Neural cell (in vitro differentiated cells): ENCODE measurements at regions not wholly inside any gene's neighbourhood (a gene's known extent, or its start where the extent isn't known, plus 50 kb on each side); places are given as distances from the start of the nearest gene placed in this dataset.

Experiments used
- H2AFZ ChIP-seq: fragments of 200-600, 300-800 bp; sonication (generic), shearing (Covaris generic); 2 replicates; pipeline ENCODE4 v1.6.0; 2014; ENCODE audit warnings: low read depth, mild to moderate bottlenecking, antibody characterized with exemption, low read length, moderate library complexity
- H3F3A ChIP-seq: fragments of 200-600 bp; shearing (Covaris generic); 2 replicates; pipeline ENCODE4 v1.6.1; 2016; ENCODE audit warnings: mild to moderate bottlenecking, moderate library complexity, mixed read lengths, antibody characterized with exemption, low read length; ENCODE audit not compliant: insufficient read depth, poor library complexity, severe bottlenecking
- H3K27ac ChIP-seq: fragments of 200-600, 300-800 bp; sonication (generic), shearing (Covaris generic); 2 replicates; pipeline ENCODE4 v1.5.1; 2014; ENCODE audit warnings: mild to moderate bottlenecking, low read length, moderate library complexity
- H3K27me3 ChIP-seq: fragments of 300-800, 200-600 bp; sonication (generic), shearing (Covaris generic); 2 replicates; pipeline ENCODE4 v1.6.0; 2014; ENCODE audit warnings: mild to moderate bottlenecking, low read depth, low read length, moderate library complexity; ENCODE audit not compliant: insufficient read depth
- H3K36me3 ChIP-seq: fragments of 300-800, 200-600 bp; sonication (generic), shearing (Covaris generic); 2 replicates; pipeline ENCODE4 v1.5.1; 2014; ENCODE audit warnings: mild to moderate bottlenecking, antibody characterized with exemption, low read length, moderate library complexity; ENCODE audit not compliant: insufficient read depth
- H3K4me2 ChIP-seq: fragments of 300-800, 200-600 bp; sonication (generic), shearing (Covaris generic); 2 replicates; pipeline ENCODE4 v1.6.0; 2014; ENCODE audit warnings: mild to moderate bottlenecking, low read length
- H3K4me3 ChIP-seq: fragments of 300-800, 200-600 bp; sonication (generic), shearing (Covaris generic); 2 replicates; pipeline ENCODE4 v1.5.1; 2014; ENCODE audit warnings: mild to moderate bottlenecking, low read length, moderate library complexity
- H3K79me2 ChIP-seq: fragments of 200-600 bp; shearing (Covaris generic); replicated peaks from 2 replicates; pipeline ENCODE4 v1.6.0; 2014; ENCODE audit warnings: mild to moderate bottlenecking, low read length, moderate library complexity; ENCODE audit not compliant: insufficient read depth
- H3K9ac ChIP-seq: fragments of 300-800, 200-600 bp; sonication (generic), shearing (Covaris generic); 2 replicates; pipeline ENCODE4 v1.6.1; 2016; ENCODE audit warnings: mild to moderate bottlenecking, low read length, mixed read lengths
- H3K9me2 ChIP-seq: fragments of 200-600 bp; shearing (Covaris generic); 2 replicates; pipeline ENCODE4 v1.6.1; 2016; ENCODE audit warnings: mild to moderate bottlenecking, low read length, mixed read lengths; ENCODE audit not compliant: insufficient read depth
- H3K9me3 ChIP-seq: fragments of 200-600, 300-800 bp; sonication (generic), shearing (Covaris generic); 2 replicates; pipeline ENCODE4 v1.6.1; 2016; ENCODE audit warnings: mild to moderate bottlenecking, mixed run types, low read length, moderate library complexity, mixed read lengths
- H4K20me1 ChIP-seq: fragments of 200-600 bp; shearing (Covaris generic); 2 replicates; pipeline ENCODE4 v1.6.1; 2016; ENCODE audit warnings: mild to moderate bottlenecking, mixed run types; ENCODE audit not compliant: insufficient read depth
- EP300 ChIP-seq: fragments of 450-650 bp; conservative IDR thresholded peaks from 2 replicates; pipeline ENCODE4 v1.6.1; 2014; ENCODE audit warnings: antibody characterized with exemption, mild to moderate bottlenecking, moderate library complexity; ENCODE audit not compliant: poor library complexity, severe bottlenecking
- EZH2 ChIP-seq: fragments of 200-600, 300-800 bp; shearing (Covaris generic), sonication (generic); IDR thresholded peaks from 2 replicates; pipeline ENCODE4 v1.6.1; 2014; ENCODE audit warnings: antibody characterized with exemption, low read length, borderline replicate concordance, mild to moderate bottlenecking; ENCODE audit not compliant: insufficient read depth, poor library complexity, severe bottlenecking
- MXI1 ChIP-seq: fragments of 450-650 bp; conservative IDR thresholded peaks from 2 replicates; pipeline ENCODE4 v1.6.1; 2014; ENCODE audit warnings: antibody characterized with exemption, mild to moderate bottlenecking; ENCODE audit not compliant: poor library complexity, severe bottlenecking
- POLR2AphosphoS5 ChIP-seq: IDR thresholded peaks from 2 replicates; pipeline ENCODE4 v1.6.1; 2012
- RAD21 ChIP-seq: fragments of 450-650 bp; conservative IDR thresholded peaks from 2 replicates; pipeline ENCODE4 v1.6.1; 2014; ENCODE audit warnings: antibody characterized with exemption, mild to moderate bottlenecking, moderate library complexity
- SMC3 ChIP-seq: fragments of 450-650 bp; conservative IDR thresholded peaks from 2 replicates; pipeline ENCODE4 v1.6.1; 2014; ENCODE audit warnings: antibody characterized with exemption, mild to moderate bottlenecking, moderate library complexity; ENCODE audit not compliant: poor library complexity
- TAF1 ChIP-seq: IDR thresholded peaks from 2 replicates; pipeline ENCODE4 v1.6.1; 2012; ENCODE audit warnings: low read depth
- TF ChIP-seq, protein P1 (sequence below): IDR thresholded peaks from 2 replicates; pipeline ENCODE4 v1.6.1; 2012; ENCODE audit warnings: borderline replicate concordance
- TF ChIP-seq, protein P2 (sequence below): fragments of 450-650 bp; IDR thresholded peaks from 2 replicates; pipeline ENCODE4 v1.5.1; 2014; ENCODE audit warnings: antibody characterized with exemption, mild to moderate bottlenecking, moderate library complexity; ENCODE audit not compliant: poor library complexity, severe bottlenecking

DNA sequence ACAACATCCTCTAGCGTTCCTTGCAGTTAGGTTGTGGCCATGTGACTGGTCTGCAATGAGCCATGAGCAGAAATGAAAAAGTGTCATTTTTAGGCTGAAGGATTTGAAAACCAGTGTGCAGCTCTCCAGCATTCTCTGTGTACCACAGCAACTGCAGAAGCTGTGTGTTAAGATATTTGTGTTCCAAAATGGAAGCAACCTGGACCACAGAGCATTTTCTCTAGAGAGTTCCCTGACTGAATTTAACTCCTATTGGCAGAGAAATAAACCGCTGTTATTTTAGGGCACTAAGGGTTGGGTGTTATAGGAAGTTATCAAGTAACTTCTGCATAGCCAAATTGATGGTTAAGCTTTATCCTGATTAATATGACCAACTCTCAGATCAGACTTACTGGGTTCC lies 257.2 kb upstream of the THUMPD2 start:
- no peaks in the 10 kb centered on the region for H3K79me2 ChIP-seq
- no peak overlapping the region for H3K27ac ChIP-seq
- no peaks in the 10 kb centered on the region for H3F3A ChIP-seq
- H3K9me2 ChIP-seq = no peaks in the 10 kb centered on the region
- H3K9ac ChIP-seq = no peak overlapping the region
- H3K9me3 ChIP-seq = no peaks in the 10 kb centered on the region
- no peak overlapping the region for H3K4me3 ChIP-seq
- H3K4me2 ChIP-seq = no peak overlapping the region
- TF ChIP-seq SMC3 = no peak
- no peak for TF ChIP-seq EZH2
- TF ChIP-seq EP300 = no peak
- TF ChIP-seq, protein P1, sequence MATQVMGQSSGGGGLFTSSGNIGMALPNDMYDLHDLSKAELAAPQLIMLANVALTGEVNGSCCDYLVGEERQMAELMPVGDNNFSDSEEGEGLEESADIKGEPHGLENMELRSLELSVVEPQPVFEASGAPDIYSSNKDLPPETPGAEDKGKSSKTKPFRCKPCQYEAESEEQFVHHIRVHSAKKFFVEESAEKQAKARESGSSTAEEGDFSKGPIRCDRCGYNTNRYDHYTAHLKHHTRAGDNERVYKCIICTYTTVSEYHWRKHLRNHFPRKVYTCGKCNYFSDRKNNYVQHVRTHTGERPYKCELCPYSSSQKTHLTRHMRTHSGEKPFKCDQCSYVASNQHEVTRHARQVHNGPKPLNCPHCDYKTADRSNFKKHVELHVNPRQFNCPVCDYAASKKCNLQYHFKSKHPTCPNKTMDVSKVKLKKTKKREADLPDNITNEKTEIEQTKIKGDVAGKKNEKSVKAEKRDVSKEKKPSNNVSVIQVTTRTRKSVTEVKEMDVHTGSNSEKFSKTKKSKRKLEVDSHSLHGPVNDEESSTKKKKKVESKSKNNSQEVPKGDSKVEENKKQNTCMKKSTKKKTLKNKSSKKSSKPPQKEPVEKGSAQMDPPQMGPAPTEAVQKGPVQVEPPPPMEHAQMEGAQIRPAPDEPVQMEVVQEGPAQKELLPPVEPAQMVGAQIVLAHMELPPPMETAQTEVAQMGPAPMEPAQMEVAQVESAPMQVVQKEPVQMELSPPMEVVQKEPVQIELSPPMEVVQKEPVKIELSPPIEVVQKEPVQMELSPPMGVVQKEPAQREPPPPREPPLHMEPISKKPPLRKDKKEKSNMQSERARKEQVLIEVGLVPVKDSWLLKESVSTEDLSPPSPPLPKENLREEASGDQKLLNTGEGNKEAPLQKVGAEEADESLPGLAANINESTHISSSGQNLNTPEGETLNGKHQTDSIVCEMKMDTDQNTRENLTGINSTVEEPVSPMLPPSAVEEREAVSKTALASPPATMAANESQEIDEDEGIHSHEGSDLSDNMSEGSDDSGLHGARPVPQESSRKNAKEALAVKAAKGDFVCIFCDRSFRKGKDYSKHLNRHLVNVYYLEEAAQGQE = no peak
- no peak for TF ChIP-seq TAF1
- H4K20me1 ChIP-seq = no peaks in the 10 kb centered on the region
- H2AFZ ChIP-seq = no peak overlapping the region
- no peaks in the 10 kb centered on the region for H3K36me3 ChIP-seq
- no peaks in the 10 kb centered on the region for H3K27me3 ChIP-seq

DNA sequence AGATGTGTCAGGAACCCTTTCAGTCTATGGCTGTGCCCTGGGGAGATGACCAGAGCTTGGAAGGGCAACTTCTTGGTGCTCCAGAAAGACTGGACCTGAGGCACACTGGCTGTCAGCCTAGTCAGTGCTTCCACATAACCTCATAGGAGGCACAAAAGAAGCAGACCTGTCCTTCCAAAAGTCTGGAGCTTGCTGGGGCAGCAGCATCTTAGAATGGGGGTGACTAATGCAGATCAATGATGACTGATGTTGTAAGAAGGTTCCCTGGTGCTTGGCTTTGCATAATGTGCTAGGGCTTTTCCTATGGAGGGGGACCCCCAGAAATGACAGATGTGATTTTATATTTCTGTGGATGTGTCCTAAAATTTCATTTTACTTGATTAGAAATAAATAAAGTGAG lies 255.7 kb upstream of the THUMPD2 start:
- Histone ChIP-seq H3K4me3 (no peak overlapping the region), H3K9ac (no peak overlapping the region), H3K36me3 (no peaks in the 10 kb centered on the region), H3K4me2 (no peak overlapping the region), H3K79me2 (no peaks in the 10 kb centered on the region), H3K27ac (no peak overlapping the region), H3K9me2 (no peaks in the 10 kb centered on the region), H3K27me3 (no peaks in the 10 kb centered on the region), H3K9me3 (no peaks in the 10 kb centered on the region), H4K20me1 (no peaks in the 10 kb centered on the region), H2AFZ (no peak overlapping the region), H3F3A (no peaks in the 10 kb centered on the region)
- no peak for TF ChIP-seq SMC3
- no peak for TF ChIP-seq TAF1

DNA sequence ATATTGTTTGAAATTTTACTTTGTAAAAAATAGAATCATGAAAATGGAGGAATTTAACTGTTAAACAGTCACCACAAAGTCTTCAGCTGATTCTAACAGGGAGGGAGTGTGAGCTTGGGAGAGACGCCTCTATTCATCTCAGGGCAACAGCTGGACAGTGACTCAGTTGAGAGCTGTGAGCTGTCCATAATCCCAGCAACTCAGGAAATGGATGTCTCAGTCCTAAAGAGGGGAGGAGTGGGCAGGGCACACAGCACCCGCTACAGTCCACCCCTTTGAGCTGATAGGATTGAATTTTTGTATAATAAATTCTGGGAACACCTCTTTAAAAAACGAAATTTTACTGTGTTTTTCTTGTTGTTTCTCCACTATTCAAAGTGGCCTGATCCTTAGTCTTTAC lies 255.1 kb upstream of the THUMPD2 start:
- H3K27ac ChIP-seq = no peak overlapping the region
- H3K9me2 ChIP-seq = no peaks in the 10 kb centered on the region
- H4K20me1 ChIP-seq = no peaks in the 10 kb centered on the region
- H3K27me3 ChIP-seq = no peaks in the 10 kb centered on the region
- no peaks in the 10 kb centered on the region for H3K9me3 ChIP-seq
- TF ChIP-seq POLR2AphosphoS5 = no peak
- TF ChIP-seq MXI1 = no peak
- TF ChIP-seq, protein P2, sequence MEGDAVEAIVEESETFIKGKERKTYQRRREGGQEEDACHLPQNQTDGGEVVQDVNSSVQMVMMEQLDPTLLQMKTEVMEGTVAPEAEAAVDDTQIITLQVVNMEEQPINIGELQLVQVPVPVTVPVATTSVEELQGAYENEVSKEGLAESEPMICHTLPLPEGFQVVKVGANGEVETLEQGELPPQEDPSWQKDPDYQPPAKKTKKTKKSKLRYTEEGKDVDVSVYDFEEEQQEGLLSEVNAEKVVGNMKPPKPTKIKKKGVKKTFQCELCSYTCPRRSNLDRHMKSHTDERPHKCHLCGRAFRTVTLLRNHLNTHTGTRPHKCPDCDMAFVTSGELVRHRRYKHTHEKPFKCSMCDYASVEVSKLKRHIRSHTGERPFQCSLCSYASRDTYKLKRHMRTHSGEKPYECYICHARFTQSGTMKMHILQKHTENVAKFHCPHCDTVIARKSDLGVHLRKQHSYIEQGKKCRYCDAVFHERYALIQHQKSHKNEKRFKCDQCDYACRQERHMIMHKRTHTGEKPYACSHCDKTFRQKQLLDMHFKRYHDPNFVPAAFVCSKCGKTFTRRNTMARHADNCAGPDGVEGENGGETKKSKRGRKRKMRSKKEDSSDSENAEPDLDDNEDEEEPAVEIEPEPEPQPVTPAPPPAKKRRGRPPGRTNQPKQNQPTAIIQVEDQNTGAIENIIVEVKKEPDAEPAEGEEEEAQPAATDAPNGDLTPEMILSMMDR = no peak
- TF ChIP-seq SMC3 = no peak
- no peak for TF ChIP-seq EP300
- TF ChIP-seq EZH2 = no peak
- no peak for TF ChIP-seq RAD21
- TF ChIP-seq, protein P1 = no peak
- no peak for TF ChIP-seq TAF1
- no peaks in the 10 kb centered on the region for H3K36me3 ChIP-seq
- H3F3A ChIP-seq = no peaks in the 10 kb centered on the region
- no peak overlapping the region for H3K4me3 ChIP-seq
- H2AFZ ChIP-seq = no peak overlapping the region
- no peak overlapping the region for H3K9ac ChIP-seq
- no peak overlapping the region for H3K4me2 ChIP-seq
- no peaks in the 10 kb centered on the region for H3K79me2 ChIP-seq
